Endometrium (tissue), 2 donors: ENCODE measurements at regions not wholly inside any gene's neighbourhood (a gene's known extent, or its start where the extent isn't known, plus 50 kb on each side); places are given as distances from the start of the nearest gene placed in this dataset.

Source experiments
- FAIRE-seq: peaks from 2 replicates; lab custom pipeline; 2012; peaks lifted over from hg19 to GRCh38; lab: Jason Lieb, UNC
- donor health status: control.
- donor health status: control.

DNA sequence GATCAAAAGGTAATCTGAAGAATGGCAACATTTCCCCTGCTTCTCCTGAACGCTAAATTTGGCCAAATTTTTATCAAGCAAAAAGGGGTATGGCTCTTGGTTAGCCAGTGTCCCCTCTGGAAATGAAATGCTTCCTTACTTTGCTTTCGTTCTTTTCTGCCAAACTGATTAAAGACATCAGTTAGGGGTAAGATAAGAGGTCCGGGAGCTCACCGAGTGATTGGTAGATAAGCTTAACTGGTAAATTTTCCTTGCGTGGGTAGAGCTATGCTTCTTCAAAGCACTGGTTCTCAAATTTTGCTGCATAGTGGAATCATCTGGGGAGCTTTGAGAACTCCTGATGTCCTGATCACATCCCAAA lies 62.7 kb upstream of the MAPRE2 start:
- FAIRE-seq: no peak

- peak; percentile 93 for FAIRE-seq
These were observed 62.1 kb upstream of the MAPRE2 start for GRCh38 chr18:34978953-34979608.

DNA sequence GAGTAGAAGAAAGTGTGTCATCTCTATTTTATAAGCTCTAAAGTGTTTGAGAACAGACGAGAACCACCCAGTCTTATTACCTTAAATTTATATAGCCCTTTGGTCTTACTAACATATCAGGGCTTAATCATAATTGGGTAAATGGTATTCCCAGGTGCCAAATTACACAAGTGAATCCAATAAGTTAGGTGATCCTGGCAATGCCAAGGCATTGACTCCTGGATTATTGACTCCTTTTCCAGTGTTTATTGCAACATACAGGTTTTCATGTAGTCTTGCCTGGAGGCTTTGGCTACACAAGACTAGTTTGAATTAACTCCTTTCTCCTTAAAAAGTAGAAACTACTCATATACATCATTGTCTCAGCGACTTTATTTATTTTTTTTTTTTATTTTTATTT lies 59.7 kb upstream of the MAPRE2 start:
- FAIRE-seq: no peak

GRCh38 chr18:34985963-34986362 lies 55.2 kb upstream of the MAPRE2 start:
- FAIRE-seq: no peak

DNA sequence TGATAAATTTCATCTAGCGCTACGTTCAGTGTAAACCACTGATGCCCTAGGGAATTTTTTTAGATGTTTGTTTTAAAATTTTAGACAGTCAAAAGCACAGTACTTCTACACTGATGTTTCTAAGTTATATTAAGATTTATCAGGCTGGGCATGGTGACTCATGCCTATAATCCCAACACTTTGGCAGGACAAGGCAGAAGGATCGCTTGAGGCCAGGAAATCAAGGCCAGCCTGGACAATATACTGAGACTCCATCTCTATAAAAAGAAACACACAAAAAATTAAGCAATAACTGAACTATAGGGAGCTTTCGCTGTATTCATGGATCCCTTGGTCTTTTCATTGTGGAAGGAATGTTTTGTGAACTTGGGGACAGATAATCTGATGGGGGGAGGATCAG lies 50.6 kb upstream of the MAPRE2 start:
- FAIRE-seq: no peak

DNA sequence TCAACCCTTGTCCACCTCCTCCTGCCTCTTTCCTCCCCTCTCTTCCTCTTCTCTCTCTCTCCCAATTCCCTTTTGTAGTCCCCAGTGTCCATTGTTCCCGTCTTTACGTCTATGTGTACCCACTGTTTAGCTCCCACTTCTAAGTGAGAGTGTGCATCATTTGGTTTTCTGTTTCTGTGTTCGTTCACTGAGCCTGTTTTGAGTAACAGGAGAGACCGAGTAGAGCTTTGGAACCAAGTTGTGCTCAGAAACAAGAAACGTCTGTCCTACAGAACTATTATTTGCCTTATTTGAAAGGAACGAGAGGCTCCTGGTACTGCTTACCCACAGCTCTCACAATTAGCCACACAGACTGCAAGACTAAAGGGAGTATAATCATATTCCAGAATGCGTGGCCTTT lies 50.1 kb upstream of the MAPRE2 start:
- FAIRE-seq: no peak
